ENCODE measurements at regions not wholly inside any gene's neighbourhood (a gene's known extent, or its start where the extent isn't known, plus 50 kb on each side); places are given as distances from the start of the nearest gene placed in this dataset.

GRCh38 chr5:18465833-18466681 is 831.8 kb downstream of the TAF11L14 start:
- in situ Hi-C loops (cut with HindIII; ENCODE audit: extremely low pct_ligation_motif_present, low pct_unique_long_range_greater_than_20kb) (loop anchor here (10.0 kb wide), 1 partner anchor 229 kb away; no protein-coding TSS in a partner anchor), intact Hi-C loops (cut with micrococcal nuclease; ENCODE audit: unreplicated experiment) (loop anchor here (10.0 kb wide), 1 partner anchor 1139 kb away; no protein-coding TSS in a partner anchor)
- CTCF ChIA-PET (ENCODE audit: low intra/inter-chr PET ratio, low total read pairs) = interaction anchor here (2.7 kb wide), 1 partner anchor 232 kb away, joined by 15 read pairs; no protein-coding TSS in a partner anchor
- Histone ChIP-seq H3K4me2 (ENCODE audit: low read depth, low read length) (no peak overlapping the region), H3K27ac (ENCODE audit: extremely low read length, insufficient read depth, low read length) (no peak overlapping the region), H3K27me3 (ENCODE audit: control insufficient read depth in 1 of 2, insufficient read depth in 2 of 2, low read length in 2 of 2) (no peaks in the 10 kb centered on the region), H3K4me3 (replicated peaks in 1 of 3; ENCODE audit: insufficient read depth in 1 of 3, low read depth in 2 of 3, low read length in 3 of 3) (no peak overlapping the region), H3K9ac (ENCODE audit: insufficient read depth, low read depth, low read length) (no peak overlapping the region), H3K79me2 (ENCODE audit: insufficient read depth, low read length) (no peaks in the 10 kb centered on the region), H3K9me3 (ENCODE audit: low read length) (no peaks in the 10 kb centered on the region), H3K36me3 (replicated peaks in 1 of 2; ENCODE audit: control insufficient read depth in 1 of 2, insufficient read depth in 2 of 2, low read length in 2 of 2) (no peaks in the 10 kb centered on the region), H2AFZ (ENCODE audit: low read length) (no peak overlapping the region), H3K4me1 (ENCODE audit: insufficient read depth, low read length) (no peaks in the 10 kb centered on the region), H4K20me1 (ENCODE audit: insufficient read depth, low read length) (no peaks in the 10 kb centered on the region)
- POLR2A ChIA-PET = no interaction called here
- no TSS peak for BruUV-seq (replicated peaks)
- FAIRE-seq = peak; percentile 48
- DNase-seq (ENCODE audit: low spot score) = peak; percentile 41
- peak; percentile 92 for ATAC-seq
- WGBS (ENCODE audit: low lambda C conversion rate) = 37% methylated on average over 11 of the region's 11 CpGs
- TF ChIP-seq ZNF275 (CRISPR knock-in tag; IDR thresholded peaks at IDR 0.05; ENCODE audit: borderline replicate concordance) (no peak), KIAA2018 (CRISPR knock-in tag; IDR thresholded peaks at IDR 0.05; ENCODE audit: borderline replicate concordance) (no peak), CSRNP2 (CRISPR knock-in tag; conservative IDR thresholded peaks at IDR 0.05; ENCODE audit: low read depth) (no peak), TIGD3 (CRISPR knock-in tag; IDR thresholded peaks at IDR 0.05; ENCODE audit: borderline replicate concordance) (no peak), ELK4 (CRISPR knock-in tag; IDR thresholded peaks at IDR 0.05; ENCODE audit: borderline replicate concordance) (no peak), PAF1 (CRISPR knock-in tag; IDR thresholded peaks at IDR 0.05) (no peak), SMC3 (IDR thresholded peaks at IDR 0.05; ENCODE audit: low read length) (peak; percentile 45), ZFP36 (IDR thresholded peaks at IDR 0.05; ENCODE audit: borderline replicate concordance, low read depth, low read length, partially characterized antibody) (no peak)

Data from HepG2 (cell line).